ENCODE measurements at regions not wholly inside any gene's neighbourhood (a gene's known extent, or its start where the extent isn't known, plus 50 kb on each side); places are given as distances from the start of the nearest gene placed in this dataset.

DNA sequence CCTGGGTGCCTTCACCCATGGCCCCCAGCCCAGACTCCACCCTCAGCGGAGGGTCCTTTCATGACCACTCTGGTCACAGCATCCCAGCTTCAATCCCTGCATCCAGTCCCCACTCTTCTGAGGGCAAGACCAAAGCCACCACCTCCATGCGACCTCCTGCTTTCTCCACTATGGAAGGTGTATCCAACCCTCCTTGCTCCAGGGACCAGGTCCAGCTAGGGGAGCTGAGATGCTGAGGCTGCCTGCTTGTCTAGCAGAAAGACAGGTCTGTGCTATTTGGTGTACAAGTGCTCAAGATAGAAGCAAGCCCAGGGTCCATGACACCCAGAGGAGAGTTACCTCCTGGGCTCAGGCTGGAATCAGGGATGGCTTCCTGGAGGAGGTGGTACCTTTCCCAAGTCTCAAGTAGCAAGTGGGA is 73.8 kb upstream of the RAB6C start:
- Histone ChIP-seq H3K9me3 (ENCODE audit: control insufficient read depth, low read depth, low read length) (no peaks in the 10 kb centered on the region), H3K27ac (ENCODE audit: control insufficient read depth, insufficient read depth, low read length) (no peak overlapping the region), H2AFZ (ENCODE audit: control insufficient read depth, low read length) (no peak overlapping the region), H3K4me2 (ENCODE audit: control insufficient read depth, extremely low read depth, insufficient read depth, low read depth, low read length) (no peak overlapping the region), H3K4me1 (ENCODE audit: control insufficient read depth, extremely low read depth, insufficient read depth, low read length) (no peaks in the 10 kb centered on the region), H4K20me1 (ENCODE audit: control insufficient read depth, extremely low read depth, insufficient read depth, low read length) (no peaks in the 10 kb centered on the region), H3K9ac (ENCODE audit: control insufficient read depth, extremely low read depth, insufficient read depth, low read length) (no peak overlapping the region), H3K36me3 (ENCODE audit: control insufficient read depth in 2 of 2, extremely low read depth in 1 of 2, insufficient read depth in 2 of 2, low read length in 2 of 2) (no peaks in the 10 kb centered on the region), H3K27me3 (ENCODE audit: control insufficient read depth, extremely low read depth, insufficient read depth, low read length) (no peaks in the 10 kb centered on the region), H3K4me3 (ENCODE audit: control insufficient read depth in 2 of 3, extremely low read depth in 1 of 3, insufficient read depth in 2 of 3, low read depth in 1 of 3, low read length in 3 of 3) (no peak overlapping the region), H3K9me1 (ENCODE audit: control insufficient read depth, extremely low read depth, insufficient read depth, low read length) (no peaks in the 10 kb centered on the region), H3K79me2 (ENCODE audit: control insufficient read depth, insufficient read depth, low read length) (no peaks in the 10 kb centered on the region)
- TF ChIP-seq EZH2 (IDR thresholded peaks at IDR 0.05; ENCODE audit: low read length): no peak
- TF ChIP-seq, protein P1, sequence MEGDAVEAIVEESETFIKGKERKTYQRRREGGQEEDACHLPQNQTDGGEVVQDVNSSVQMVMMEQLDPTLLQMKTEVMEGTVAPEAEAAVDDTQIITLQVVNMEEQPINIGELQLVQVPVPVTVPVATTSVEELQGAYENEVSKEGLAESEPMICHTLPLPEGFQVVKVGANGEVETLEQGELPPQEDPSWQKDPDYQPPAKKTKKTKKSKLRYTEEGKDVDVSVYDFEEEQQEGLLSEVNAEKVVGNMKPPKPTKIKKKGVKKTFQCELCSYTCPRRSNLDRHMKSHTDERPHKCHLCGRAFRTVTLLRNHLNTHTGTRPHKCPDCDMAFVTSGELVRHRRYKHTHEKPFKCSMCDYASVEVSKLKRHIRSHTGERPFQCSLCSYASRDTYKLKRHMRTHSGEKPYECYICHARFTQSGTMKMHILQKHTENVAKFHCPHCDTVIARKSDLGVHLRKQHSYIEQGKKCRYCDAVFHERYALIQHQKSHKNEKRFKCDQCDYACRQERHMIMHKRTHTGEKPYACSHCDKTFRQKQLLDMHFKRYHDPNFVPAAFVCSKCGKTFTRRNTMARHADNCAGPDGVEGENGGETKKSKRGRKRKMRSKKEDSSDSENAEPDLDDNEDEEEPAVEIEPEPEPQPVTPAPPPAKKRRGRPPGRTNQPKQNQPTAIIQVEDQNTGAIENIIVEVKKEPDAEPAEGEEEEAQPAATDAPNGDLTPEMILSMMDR (optimal IDR thresholded peaks at IDR 0.05 in 1 of 3, IDR thresholded peaks at IDR 0.05 in 1 of 3, conservative IDR thresholded peaks at IDR 0.05 in 1 of 3; ENCODE audit: extremely low read depth in 1 of 3, insufficient read depth in 2 of 3, low read length in 3 of 3): no peak
- DNase-seq (ENCODE audit: low read depth, low spot score): no peak
- FAIRE-seq: no peak
- dilution Hi-C loops (cut with MboI; ENCODE audit: extremely low pct_ligation_motif_present, low sequenced_read_pairs): no loop called here

DNA sequence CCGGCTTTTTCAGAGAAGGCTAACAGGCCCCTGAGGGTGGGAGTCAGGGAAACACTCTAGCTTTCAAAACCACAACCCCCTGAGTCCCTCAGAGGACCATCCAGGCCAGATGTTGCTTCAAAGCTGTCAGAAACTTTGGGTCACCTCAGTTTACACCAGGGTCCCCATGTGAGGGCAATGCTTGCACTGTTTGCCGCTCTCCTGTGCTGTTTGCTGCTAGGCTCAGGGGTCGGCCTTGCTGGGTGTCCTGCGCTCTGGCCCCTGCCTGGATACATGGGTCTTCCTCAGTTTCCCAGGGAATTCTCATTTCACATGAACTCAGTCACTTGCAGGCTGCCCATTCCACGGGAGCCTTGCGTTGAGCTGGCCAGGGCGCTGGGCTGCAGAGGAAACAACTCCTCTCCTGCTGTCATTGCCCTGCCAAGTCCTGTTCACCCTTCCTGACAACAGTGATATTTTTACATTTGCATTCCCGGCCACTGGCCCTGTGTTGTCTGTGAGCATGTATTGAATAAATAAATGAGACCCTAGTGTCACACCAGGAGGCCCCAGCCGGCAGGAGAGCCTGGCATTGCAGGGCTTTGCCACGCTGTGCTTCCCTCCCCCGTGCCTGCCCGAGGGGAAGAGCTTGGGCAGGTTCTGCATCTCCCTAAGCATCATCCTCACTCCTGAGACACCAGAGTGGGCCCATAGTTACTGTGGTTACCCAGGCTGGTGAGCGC is 73.2 kb upstream of the RAB6C start:
- Histone ChIP-seq H3K27ac (ENCODE audit: control insufficient read depth, insufficient read depth, low read length) (no peak overlapping the region), H3K9ac (ENCODE audit: control insufficient read depth, extremely low read depth, insufficient read depth, low read length) (no peak overlapping the region), H3K4me3 (ENCODE audit: control insufficient read depth in 2 of 3, extremely low read depth in 1 of 3, insufficient read depth in 2 of 3, low read depth in 1 of 3, low read length in 3 of 3) (no peak overlapping the region), H3K36me3 (ENCODE audit: control insufficient read depth in 2 of 2, extremely low read depth in 1 of 2, insufficient read depth in 2 of 2, low read length in 2 of 2) (no peaks in the 10 kb centered on the region), H4K20me1 (ENCODE audit: control insufficient read depth, extremely low read depth, insufficient read depth, low read length) (no peaks in the 10 kb centered on the region), H3K79me2 (ENCODE audit: control insufficient read depth, insufficient read depth, low read length) (no peaks in the 10 kb centered on the region), H3K27me3 (ENCODE audit: control insufficient read depth, extremely low read depth, insufficient read depth, low read length) (no peaks in the 10 kb centered on the region), H3K9me3 (ENCODE audit: control insufficient read depth, low read depth, low read length) (no peaks in the 10 kb centered on the region), H2AFZ (ENCODE audit: control insufficient read depth, low read length) (no peak overlapping the region), H3K4me1 (ENCODE audit: control insufficient read depth, extremely low read depth, insufficient read depth, low read length) (no peaks in the 10 kb centered on the region), H3K4me2 (ENCODE audit: control insufficient read depth, extremely low read depth, insufficient read depth, low read depth, low read length) (no peak overlapping the region), H3K9me1 (ENCODE audit: control insufficient read depth, extremely low read depth, insufficient read depth, low read length) (no peaks in the 10 kb centered on the region)
- dilution Hi-C loops (cut with MboI; ENCODE audit: extremely low pct_ligation_motif_present, low sequenced_read_pairs): no loop called here
- TF ChIP-seq EZH2 (IDR thresholded peaks at IDR 0.05; ENCODE audit: low read length): no peak
- TF ChIP-seq, protein P1 (optimal IDR thresholded peaks at IDR 0.05 in 1 of 3, IDR thresholded peaks at IDR 0.05 in 1 of 3, conservative IDR thresholded peaks at IDR 0.05 in 1 of 3; ENCODE audit: extremely low read depth in 1 of 3, insufficient read depth in 2 of 3, low read length in 3 of 3): no peak
- no peak for DNase-seq (ENCODE audit: low read depth, low spot score)
- no peak for FAIRE-seq
